T-helper 2 cell treated with Interferon-gamma antibody and Interleukin-4, amounts not matched to agents 100 ng/mL and 5 ng/mL, for 36 hours (primary cell): ENCODE measurements at regions not wholly inside any gene's neighbourhood (a gene's known extent, or its start where the extent isn't known, plus 50 kb on each side); places are given as distances from the start of the nearest gene placed in this dataset.
"Not testable (repeated sequence)": the region's sequence is repeated elsewhere in the genome, so short reads cannot be mapped to it uniquely, and the experiment has no call there.

ENCODE experiments used
- intact Hi-C: fragments of 100-400 bp; cut with micrococcal nuclease; formaldehyde crosslinking; loops from one replicate; pipeline ENCODE4 v1.15.1; 2023

GRCh38 chr6:18527836-18528743 is 140.9 kb downstream of the RNF144B start:
- intact Hi-C loops = no loop called here

- intact Hi-C loops = no loop called here
Observed at GRCh38 chr6:18530201-18530600, 143.1 kb downstream of the RNF144B start.

GRCh38 chr6:18532139-18532538 is 145.0 kb downstream of the RNF144B start:
- intact Hi-C loops = no loop called here

GRCh38 chr6:18533793-18534192 is 146.6 kb downstream of the RNF144B start:
- intact Hi-C loops = no loop called here

- intact Hi-C loops = no loop called here
Observed at GRCh38 chr6:18536591-18537055, 149.5 kb downstream of the RNF144B start.

- intact Hi-C loops = no loop called here
Observed at GRCh38 chr6:18538315-18538714, 151.2 kb downstream of the RNF144B start.

GRCh38 chr6:18543051-18543450 is 155.9 kb downstream of the RNF144B start:
- intact Hi-C loops = no loop called here

- intact Hi-C loops = not testable (repeated sequence)
Observed at GRCh38 chr6:18545142-18545541, 158.0 kb downstream of the RNF144B start.

- intact Hi-C loops = no loop called here
Observed at GRCh38 chr6:18545726-18546125, 158.6 kb downstream of the RNF144B start.

- intact Hi-C loops = no loop called here
Observed at GRCh38 chr6:18550119-18550518, 163.0 kb downstream of the RNF144B start.

- intact Hi-C loops = no loop called here
Observed at GRCh38 chr6:18551228-18551627, 164.1 kb downstream of the RNF144B start.

GRCh38 chr6:18555750-18556149 is 168.6 kb downstream of the RNF144B start:
- intact Hi-C loops = no loop called here

GRCh38 chr6:18561037-18561750 is 174.0 kb downstream of the RNF144B start:
- intact Hi-C loops = no loop called here

- intact Hi-C loops = no loop called here
Observed at GRCh38 chr6:18562726-18563125, 175.6 kb downstream of the RNF144B start.

- intact Hi-C loops = no loop called here
Observed at GRCh38 chr6:18564775-18565174, 177.6 kb downstream of the RNF144B start.

- intact Hi-C loops = no loop called here
Observed at GRCh38 chr6:18565231-18565630, 178.1 kb downstream of the RNF144B start.

GRCh38 chr6:18567380-18567779 is 180.2 kb downstream of the RNF144B start:
- intact Hi-C loops = no loop called here

- intact Hi-C loops = no loop called here
Observed at GRCh38 chr6:18577491-18577890, 190.3 kb downstream of the RNF144B start.

- intact Hi-C loops = no loop called here
Observed at GRCh38 chr6:18579166-18579565, 192.0 kb downstream of the RNF144B start.

- intact Hi-C loops = no loop called here
Observed at GRCh38 chr6:18579869-18580268, 192.7 kb downstream of the RNF144B start.

- intact Hi-C loops = no loop called here
Observed at GRCh38 chr6:18584372-18584771, 197.2 kb downstream of the RNF144B start.

GRCh38 chr6:18585032-18585573 is 198.0 kb downstream of the RNF144B start:
- intact Hi-C loops = no loop called here
